ENCODE measurements at regions not wholly inside any gene's neighbourhood (a gene's known extent, or its start where the extent isn't known, plus 50 kb on each side); places are given as distances from the start of the nearest gene placed in this dataset.
A peak's percentile ranks its signal among the peaks of the same experiment; 100 is the strongest.

DNA sequence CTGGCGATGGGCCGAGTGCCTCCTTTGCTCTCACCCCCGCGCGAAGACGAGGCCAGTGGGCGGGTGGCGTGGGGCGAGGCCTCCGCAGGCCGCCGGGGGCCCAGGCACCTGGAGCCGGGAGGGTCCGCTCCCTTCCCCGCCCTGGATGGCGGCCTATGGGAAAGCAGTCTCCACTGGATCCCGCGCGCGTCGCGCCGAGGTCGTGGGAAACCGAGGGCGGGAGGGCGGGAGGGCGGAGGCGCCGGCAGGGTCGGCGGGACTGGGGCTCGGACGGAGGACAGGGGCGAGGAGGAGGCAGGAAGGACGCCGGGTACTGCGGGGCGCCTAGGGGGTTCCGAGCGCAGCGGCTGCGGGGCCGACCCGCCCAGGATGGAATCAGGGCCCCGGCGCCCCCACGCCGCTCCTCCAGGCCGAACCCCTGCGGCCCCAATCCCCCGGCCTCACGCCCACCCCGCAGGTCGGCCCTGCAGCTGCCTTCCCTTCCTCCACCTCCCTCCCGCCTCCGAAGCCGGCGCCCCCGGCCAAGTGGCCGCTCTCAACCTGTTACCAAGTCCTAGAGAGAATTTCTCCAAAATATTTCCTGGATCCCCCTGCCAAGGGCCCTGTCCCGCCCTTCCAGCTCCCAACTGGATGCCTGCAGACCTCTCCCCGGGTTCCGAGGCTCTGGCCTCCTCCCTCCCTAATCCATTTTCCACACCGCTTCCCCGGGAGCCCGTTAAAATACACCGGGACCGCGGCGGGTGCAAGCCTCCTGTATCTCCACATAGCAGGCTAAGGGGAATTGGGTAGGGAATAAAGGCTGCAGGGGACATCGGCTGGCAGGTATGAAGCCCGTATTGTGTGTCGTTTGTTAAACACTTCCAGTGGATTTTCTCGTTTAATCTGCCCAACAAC lies 146.3 kb downstream of the ERCC6L2 start:
- Histone ChIP-seq H3K36me3 (ENCODE audit: control insufficient read depth, insufficient read depth, low read length) (no peaks in the 10 kb centered on the region), H3K9me3 (ENCODE audit: control insufficient read depth, low read length) (no peaks in the 10 kb centered on the region), H3K27me3 (ENCODE audit: control insufficient read depth, insufficient read depth, low read length, poor library complexity, severe bottlenecking) (peaks cover 79% of the 10 kb centered on the region), H3K9ac (ENCODE audit: extremely low read depth, low read length, poor library complexity, severe bottlenecking) (no peak overlapping the region), H3K27ac (ENCODE audit: low read depth, low read length) (no peak overlapping the region), H3K4me1 (ENCODE audit: control insufficient read depth, insufficient read depth, low read length) (no peaks in the 10 kb centered on the region), H3K4me3 (ENCODE audit: low read length) (peak overlapping the region; percentile 74)
- Mint-ChIP-seq H3K36me3 (ENCODE audit: low read depth) (no peaks in the 10 kb centered on the region), H3K27ac (no peak overlapping the region), H3K4me3 (peak overlapping the region; percentile 63), H3K27me3 (ENCODE audit: insufficient read depth) (peaks cover 77% of the 10 kb centered on the region), H3K4me1 (peaks cover 5% of the 10 kb centered on the region), H3K9me3 (no peaks in the 10 kb centered on the region)
- TF ChIP-seq, protein P1, sequence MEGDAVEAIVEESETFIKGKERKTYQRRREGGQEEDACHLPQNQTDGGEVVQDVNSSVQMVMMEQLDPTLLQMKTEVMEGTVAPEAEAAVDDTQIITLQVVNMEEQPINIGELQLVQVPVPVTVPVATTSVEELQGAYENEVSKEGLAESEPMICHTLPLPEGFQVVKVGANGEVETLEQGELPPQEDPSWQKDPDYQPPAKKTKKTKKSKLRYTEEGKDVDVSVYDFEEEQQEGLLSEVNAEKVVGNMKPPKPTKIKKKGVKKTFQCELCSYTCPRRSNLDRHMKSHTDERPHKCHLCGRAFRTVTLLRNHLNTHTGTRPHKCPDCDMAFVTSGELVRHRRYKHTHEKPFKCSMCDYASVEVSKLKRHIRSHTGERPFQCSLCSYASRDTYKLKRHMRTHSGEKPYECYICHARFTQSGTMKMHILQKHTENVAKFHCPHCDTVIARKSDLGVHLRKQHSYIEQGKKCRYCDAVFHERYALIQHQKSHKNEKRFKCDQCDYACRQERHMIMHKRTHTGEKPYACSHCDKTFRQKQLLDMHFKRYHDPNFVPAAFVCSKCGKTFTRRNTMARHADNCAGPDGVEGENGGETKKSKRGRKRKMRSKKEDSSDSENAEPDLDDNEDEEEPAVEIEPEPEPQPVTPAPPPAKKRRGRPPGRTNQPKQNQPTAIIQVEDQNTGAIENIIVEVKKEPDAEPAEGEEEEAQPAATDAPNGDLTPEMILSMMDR (conservative IDR thresholded peaks at IDR 0.05): no peak
- DNase-seq: peak; percentile 76
- WGBS, 2 experiments (ENCODE audit: insufficient coverage in 1 of 2, insufficient read length in 1 of 2): 1 to 2% methylated on average over 36 to 75 of the region's 75 CpGs

DNA sequence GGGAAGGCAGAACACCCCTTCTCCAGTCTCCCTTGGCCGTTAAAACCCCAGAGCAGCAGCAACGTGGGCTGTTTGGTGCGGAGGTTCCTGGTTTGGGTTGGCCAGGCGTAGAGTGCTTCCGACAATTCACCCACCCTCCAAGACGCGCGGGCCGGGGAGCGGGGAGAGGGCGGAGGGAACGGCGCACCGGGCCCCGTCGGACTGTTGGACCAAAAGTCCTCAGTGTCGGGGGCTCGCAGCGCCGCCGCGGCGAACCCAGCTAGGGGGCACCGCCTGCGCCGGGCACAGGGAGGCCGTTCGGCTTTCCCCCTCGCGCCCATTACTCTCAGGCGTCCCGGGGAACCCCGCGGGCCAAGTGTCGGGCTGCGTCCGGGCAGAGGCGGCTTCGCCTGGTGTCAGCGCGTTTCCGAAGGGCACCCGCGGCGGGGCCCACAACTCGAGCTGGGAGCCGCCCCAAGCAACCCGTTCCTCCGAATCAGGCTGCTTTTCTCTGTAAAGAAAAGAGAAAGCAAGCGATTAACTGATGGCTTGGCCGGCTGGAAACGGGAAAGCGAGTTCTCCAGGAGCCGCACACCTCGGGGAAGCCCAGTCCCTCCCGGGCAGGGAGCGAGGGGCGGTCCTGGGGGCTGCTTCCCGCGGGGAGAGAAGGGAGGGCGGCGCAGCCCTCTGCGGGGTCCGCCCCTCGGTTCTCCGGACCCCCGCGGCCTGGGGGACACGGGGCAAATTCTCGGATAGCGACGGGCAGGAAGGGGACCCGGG lies 145.5 kb downstream of the ERCC6L2 start:
- H3K9ac ChIP-seq (ENCODE audit: extremely low read depth, low read length, poor library complexity, severe bottlenecking): peak overlapping the region; percentile 3
- Mint-ChIP-seq H3K27me3 (ENCODE audit: insufficient read depth) (peaks cover 70% of the 10 kb centered on the region), H3K4me1 (peaks cover 5% of the 10 kb centered on the region), H3K27ac (no peak overlapping the region), H3K9me3 (no peaks in the 10 kb centered on the region), H3K36me3 (ENCODE audit: low read depth) (no peaks in the 10 kb centered on the region), H3K4me3 (peak overlapping the region; percentile 63)
- H3K4me3 ChIP-seq (ENCODE audit: low read length): peak overlapping the region; percentile 74
- TF ChIP-seq, protein P1 (conservative IDR thresholded peaks at IDR 0.05): no peak
- H3K27ac ChIP-seq (ENCODE audit: low read depth, low read length): no peak overlapping the region
- WGBS, 2 experiments (ENCODE audit: insufficient coverage in 1 of 2, insufficient read length in 1 of 2): 2% methylated on average over 10 to 73 of the region's 73 CpGs
- H3K36me3 ChIP-seq (ENCODE audit: control insufficient read depth, insufficient read depth, low read length): no peaks in the 10 kb centered on the region
- DNase-seq: peak; percentile 76
- H3K27me3 ChIP-seq (ENCODE audit: control insufficient read depth, insufficient read depth, low read length, poor library complexity, severe bottlenecking): peaks cover 71% of the 10 kb centered on the region
- H3K9me3 ChIP-seq (ENCODE audit: control insufficient read depth, low read length): no peaks in the 10 kb centered on the region
- H3K4me1 ChIP-seq (ENCODE audit: control insufficient read depth, insufficient read depth, low read length): no peaks in the 10 kb centered on the region

DNA sequence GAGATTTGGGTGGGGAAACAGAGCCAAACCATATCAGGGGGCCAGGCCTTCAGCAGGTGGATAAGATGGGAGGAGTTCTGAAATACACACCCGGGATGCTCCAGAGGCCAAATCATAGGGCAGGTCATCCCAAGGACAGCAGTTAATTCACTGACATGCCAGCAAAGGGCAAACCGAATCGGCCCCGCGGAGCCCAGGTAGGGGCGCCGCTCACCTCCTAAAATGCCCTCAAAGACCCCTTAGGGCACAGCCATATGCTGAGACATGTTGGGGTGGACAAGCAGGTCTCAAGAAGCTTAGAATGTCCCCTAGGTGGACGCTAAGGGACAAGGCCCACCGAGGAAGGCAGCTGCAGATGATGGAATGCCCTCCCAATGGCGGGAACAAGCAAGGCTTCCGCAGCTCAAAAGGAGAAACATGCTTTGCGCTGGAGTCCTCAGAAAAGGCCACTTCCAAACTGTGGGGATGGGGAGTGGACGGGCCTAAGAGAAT lies 144.9 kb downstream of the ERCC6L2 start:
- Mint-ChIP-seq H3K27ac (no peak overlapping the region), H3K4me1 (peaks cover 5% of the 10 kb centered on the region)

More for the DNA sequence above, 144.9 kb downstream of the ERCC6L2 start:
- Histone ChIP-seq H3K9ac (ENCODE audit: extremely low read depth, low read length, poor library complexity, severe bottlenecking) (no peak overlapping the region), H3K27me3 (ENCODE audit: control insufficient read depth, insufficient read depth, low read length, poor library complexity, severe bottlenecking) (peaks cover 65% of the 10 kb centered on the region), H3K9me3 (ENCODE audit: control insufficient read depth, low read length) (no peaks in the 10 kb centered on the region), H3K4me1 (ENCODE audit: control insufficient read depth, insufficient read depth, low read length) (no peaks in the 10 kb centered on the region), H3K36me3 (ENCODE audit: control insufficient read depth, insufficient read depth, low read length) (no peaks in the 10 kb centered on the region), H3K4me3 (ENCODE audit: low read length) (peak overlapping the region; percentile 74), H3K27ac (ENCODE audit: low read depth, low read length) (no peak overlapping the region)
- DNase-seq: no peak
- Mint-ChIP-seq H3K27me3 (ENCODE audit: insufficient read depth) (peaks cover 64% of the 10 kb centered on the region), H3K36me3 (ENCODE audit: low read depth) (no peaks in the 10 kb centered on the region), H3K9me3 (no peaks in the 10 kb centered on the region), H3K4me3 (peak overlapping the region; percentile 63)
- WGBS, 2 experiments (ENCODE audit: insufficient coverage in 1 of 2, insufficient read length in 1 of 2): 52 to 54% methylated on average over 9 to 13 of the region's 13 CpGs
- TF ChIP-seq, protein P1 (conservative IDR thresholded peaks at IDR 0.05): no peak

All from endodermal cell (in vitro differentiated cells).